Fibroblast of skin of scalp (primary cell): ENCODE measurements at regions not wholly inside any gene's neighbourhood (a gene's known extent, or its start where the extent isn't known, plus 50 kb on each side); places are given as distances from the start of the nearest gene placed in this dataset.
A peak's percentile ranks its signal among the peaks of the same experiment; 100 is the strongest.

Source experiments
- DNase-seq: peaks from one replicate; pipeline ENCODE4 v3.0.0-alpha.2; 2013

GRCh38 chr14:39857376-39858055, 425.3 kb upstream of the FBXO33 start:
- no peak for DNase-seq

- DNase-seq = no peak
Observed at GRCh38 chr14:39853441-39853840, 421.2 kb upstream of the FBXO33 start.

GRCh38 chr14:39851202-39851601, 419.0 kb upstream of the FBXO33 start:
- no peak for DNase-seq

DNA sequence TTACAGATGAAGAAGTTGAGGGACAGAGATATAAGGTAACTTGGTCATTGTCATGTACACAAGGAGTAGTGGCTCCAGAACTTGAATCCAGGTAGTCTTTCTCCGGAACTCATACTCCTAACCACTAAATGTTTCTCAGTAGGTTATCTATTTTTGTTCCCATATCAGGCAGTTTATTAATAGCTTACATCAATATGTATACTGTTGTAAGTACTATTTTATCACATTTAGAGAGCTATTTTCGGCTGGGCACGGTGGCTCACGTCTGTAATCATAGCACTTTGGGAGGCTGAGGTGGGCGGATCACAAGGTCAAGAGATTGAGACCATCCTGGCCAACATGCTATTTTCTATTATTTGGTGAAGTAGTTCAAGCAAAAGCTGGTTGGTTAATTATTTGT, 415.6 kb upstream of the FBXO33 start:
- DNase-seq = no peak

GRCh38 chr14:39847194-39847593, 415.0 kb upstream of the FBXO33 start:
- no peak for DNase-seq

- DNase-seq = no peak
Observed at GRCh38 chr14:39843881-39844280, 411.6 kb upstream of the FBXO33 start.

GRCh38 chr14:39841088-39841487, 408.9 kb upstream of the FBXO33 start:
- DNase-seq = peak; percentile 1

- no peak for DNase-seq
Observed at GRCh38 chr14:39827901-39828655, 395.8 kb upstream of the FBXO33 start.

GRCh38 chr14:39812532-39813320, 380.5 kb upstream of the FBXO33 start:
- DNase-seq = peak; percentile 22

DNA sequence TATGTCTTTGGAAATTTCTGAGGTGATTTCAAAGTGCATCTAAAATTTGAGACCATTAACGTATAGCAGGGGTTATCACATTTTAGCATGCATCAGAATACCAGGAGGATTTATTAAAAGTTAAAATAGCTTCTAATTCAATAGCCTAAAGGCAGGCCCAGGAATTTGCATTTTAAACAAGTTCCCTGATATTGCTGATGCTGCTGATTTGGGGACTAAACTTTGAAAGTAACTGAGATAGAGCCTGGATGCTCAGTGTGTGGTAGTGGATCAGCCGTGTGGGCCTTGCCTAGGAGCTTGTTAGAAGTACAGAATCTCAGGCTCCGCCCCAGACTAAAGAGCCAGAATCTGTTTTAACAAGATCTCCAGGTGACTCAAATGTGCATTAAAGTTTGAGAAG, 375.0 kb upstream of the FBXO33 start:
- no peak for DNase-seq

GRCh38 chr14:39784461-39784860, 352.2 kb upstream of the FBXO33 start:
- DNase-seq = no peak

GRCh38 chr14:39781466-39781865, 349.2 kb upstream of the FBXO33 start:
- DNase-seq = no peak

DNA sequence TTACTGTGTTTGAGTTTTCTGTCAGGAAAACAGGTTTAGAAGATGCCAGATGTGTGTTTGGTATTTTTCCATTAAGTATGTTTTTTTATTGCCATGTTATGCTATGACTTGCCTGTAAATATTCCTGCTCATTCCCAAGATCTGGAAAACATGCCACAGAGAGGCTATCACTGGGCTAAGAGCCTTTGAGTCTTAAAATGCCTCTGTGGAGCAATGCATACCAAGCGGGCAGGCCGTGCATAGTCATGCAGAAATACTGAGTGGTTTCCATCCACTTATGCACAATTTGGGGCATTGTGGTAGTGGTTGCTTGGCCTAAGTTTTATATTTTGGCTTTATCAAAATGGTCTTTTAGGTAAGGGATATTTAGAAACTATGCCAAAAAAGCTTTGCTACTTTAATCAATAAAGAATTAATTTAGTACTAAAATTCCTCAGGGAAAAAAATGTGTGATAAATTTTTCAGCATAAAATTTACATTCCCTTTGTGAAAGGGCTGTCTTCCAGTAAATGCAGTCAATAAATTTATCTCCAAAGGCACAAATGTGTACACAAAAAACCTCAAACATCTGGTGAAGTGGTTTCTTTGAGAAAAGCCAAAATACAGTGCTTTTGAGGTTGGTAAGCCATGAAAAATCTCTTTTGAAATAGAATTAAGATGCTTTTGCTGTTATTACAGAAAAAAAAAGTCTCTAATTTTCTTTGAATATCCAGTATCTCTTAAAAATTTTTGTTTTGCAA, 341.3 kb upstream of the FBXO33 start:
- no peak for DNase-seq

- no peak for DNase-seq
Observed at GRCh38 chr14:39772627-39773026, 340.4 kb upstream of the FBXO33 start.

DNA sequence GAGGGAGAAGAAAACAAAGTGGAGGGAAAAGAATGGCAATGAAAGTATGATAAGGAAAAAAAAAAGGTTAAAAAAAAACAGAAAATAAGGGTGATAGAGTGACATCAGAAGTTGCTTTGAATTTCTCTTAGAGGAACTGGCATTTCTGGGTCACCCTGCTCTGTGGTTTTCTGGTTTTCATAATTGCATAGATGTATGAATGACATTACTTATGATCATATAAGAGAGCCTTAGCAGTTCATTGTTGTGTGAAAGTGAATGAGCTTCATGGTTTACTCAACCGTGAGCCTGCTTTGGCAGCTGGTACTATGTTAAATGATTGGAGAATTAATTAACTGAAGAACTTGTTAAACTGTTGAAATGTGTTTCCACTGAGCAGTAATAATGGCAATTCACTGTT, 336.4 kb upstream of the FBXO33 start:
- DNase-seq = no peak

GRCh38 chr14:39766397-39767000, 334.3 kb upstream of the FBXO33 start:
- DNase-seq = no peak

DNA sequence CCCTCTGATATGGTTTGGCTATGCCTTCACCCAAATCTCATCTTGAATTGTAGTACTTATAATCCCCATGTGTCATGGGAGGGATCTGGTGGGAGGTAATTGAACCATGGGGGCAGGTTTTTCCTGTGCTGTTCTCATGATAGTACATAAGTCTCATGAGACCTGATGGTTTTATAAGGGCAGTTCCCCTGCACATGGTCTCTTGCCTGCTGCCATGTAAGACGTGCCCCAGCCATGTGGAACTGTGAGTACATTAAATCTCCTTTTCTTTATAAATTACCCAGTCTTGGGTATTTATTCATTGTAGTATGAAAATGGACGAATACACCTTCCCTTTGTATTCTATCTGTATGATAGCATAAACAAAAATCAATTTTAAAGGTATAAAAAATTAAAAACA, 333.4 kb upstream of the FBXO33 start:
- DNase-seq = no peak

- DNase-seq = no peak
Observed at GRCh38 chr14:39763402-39763890, 331.2 kb upstream of the FBXO33 start.

- DNase-seq = no peak
Observed at GRCh38 chr14:39762576-39763401, 330.6 kb upstream of the FBXO33 start.

DNA sequence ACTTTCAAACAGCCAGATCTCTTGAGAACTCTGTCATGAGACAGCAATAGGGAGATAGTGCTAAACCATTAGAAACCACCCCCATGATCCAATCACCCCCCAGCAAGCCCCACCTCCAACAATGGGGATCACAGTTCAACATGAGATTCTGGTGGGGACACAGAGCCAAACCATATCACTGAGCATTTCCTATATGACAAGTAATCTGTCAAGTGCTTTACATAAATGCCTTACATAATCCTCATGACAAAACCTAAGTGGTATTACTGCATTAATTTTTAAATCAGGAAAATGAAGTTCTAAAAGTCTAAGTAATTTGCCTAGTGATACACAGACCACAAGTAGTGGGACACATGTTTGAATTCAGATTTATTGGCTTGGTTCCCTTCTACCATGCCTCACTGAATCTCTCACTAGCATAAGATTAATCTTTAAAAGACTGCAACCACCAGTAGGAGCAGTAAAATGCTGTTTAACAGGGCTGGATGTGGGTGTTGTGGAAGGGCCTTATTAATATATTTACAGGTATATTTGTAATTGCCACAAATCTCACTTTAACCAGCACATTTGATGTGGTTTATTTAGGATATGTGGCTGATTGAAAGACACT, 323.1 kb upstream of the FBXO33 start:
- no peak for DNase-seq

GRCh38 chr14:39740454-39740853, 308.2 kb upstream of the FBXO33 start:
- no peak for DNase-seq
